ENCODE measurements at regions not wholly inside any gene's neighbourhood (a gene's known extent, or its start where the extent isn't known, plus 50 kb on each side); places are given as distances from the start of the nearest gene placed in this dataset.

GRCh38 chr6:98783578-98783977 lies 50.8 kb upstream of the POU3F2 start:
- DNase-seq, result no peak
